ENCODE measurements at regions not wholly inside any gene's neighbourhood (a gene's known extent, or its start where the extent isn't known, plus 50 kb on each side); places are given as distances from the start of the nearest gene placed in this dataset.

DNA sequence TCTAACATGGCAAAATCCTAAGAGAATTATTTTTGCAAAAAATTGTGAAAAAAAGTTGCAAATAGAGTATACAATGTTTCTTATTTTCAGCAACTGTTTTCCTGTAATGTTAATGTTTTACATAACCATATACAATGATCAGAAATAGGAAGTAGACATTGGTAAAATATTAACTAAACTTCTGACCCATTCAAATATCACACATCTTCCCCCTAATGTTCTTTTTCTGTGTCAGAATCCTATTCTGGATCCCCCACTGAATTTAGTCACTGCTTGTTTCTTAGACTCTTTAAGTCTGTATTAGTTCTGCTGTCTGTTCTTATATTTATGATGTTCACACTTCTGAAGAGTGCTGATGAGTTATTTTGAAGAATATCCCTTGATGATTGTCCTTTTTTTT, 62.0 kb downstream of the HFE start:
- TF ChIP-seq CTCF (IDR thresholded peaks at IDR 0.05; ENCODE audit: insufficient read depth, low read length), result no peak
- DNase-seq (ENCODE audit: low read depth), result no peak
- no peak overlapping the region for H3K4me3 ChIP-seq (ENCODE audit: low read depth, low read length)

- no peak for DNase-seq (ENCODE audit: low read depth)
- no peak for TF ChIP-seq CTCF (IDR thresholded peaks at IDR 0.05; ENCODE audit: insufficient read depth, low read length)
- H3K4me3 ChIP-seq (ENCODE audit: low read depth, low read length), result no peak overlapping the region
These were observed 65.2 kb downstream of the HFE start for GRCh38 chr6:26152226-26153101.

DNA sequence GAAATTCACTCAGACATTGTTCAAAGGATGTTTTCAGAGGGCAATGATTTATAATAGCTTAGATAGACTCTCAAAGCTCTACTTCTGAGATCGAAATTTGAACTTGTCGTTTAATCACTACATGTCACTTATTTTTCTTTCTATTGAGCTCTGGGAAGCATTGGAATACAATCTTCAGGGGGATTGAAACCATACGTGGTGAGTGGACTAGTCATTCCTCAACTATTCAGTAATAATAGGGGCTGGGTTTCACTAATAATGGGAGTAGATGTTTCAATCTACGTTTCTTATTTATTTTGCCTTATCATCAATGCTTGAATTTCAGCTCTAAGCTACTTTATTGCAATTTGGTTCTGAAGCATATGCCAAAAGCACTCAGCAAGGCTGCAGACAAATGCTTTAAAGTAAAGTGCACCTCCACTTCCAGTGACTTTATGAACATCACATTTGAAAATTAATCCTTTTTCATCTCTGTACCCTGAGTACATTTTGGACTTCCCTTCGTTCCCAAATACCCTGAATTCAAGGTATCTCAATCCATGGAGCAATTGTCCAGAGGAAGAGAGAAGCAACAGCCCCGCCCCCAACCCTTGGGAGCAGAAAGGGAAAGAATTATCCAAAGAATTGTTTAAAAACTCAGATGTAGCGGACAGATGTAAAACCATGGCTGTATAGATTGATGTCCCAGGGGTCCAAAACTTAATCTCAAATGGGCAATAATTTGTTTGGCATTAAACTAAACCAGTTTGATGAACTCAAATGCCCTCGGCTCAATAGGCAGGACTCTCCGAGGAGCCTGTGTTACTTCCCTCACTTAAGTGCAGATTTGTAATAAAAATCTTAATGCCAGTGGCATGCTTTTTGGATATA, 68.1 kb downstream of the HFE start:
- TF ChIP-seq CTCF (IDR thresholded peaks at IDR 0.05; ENCODE audit: insufficient read depth, low read length), result no peak
- DNase-seq (ENCODE audit: low read depth), result peak; percentile 19
- H3K4me3 ChIP-seq (ENCODE audit: low read depth, low read length), result peak overlapping the region; percentile 81

- DNase-seq (ENCODE audit: low read depth), result peak; percentile 85
- peak overlapping the region; percentile 81 for H3K4me3 ChIP-seq (ENCODE audit: low read depth, low read length)
- no peak for TF ChIP-seq CTCF (IDR thresholded peaks at IDR 0.05; ENCODE audit: insufficient read depth, low read length)
These were observed 69.0 kb downstream of the HFE start for GRCh38 chr6:26156105-26156849.

GRCh38 chr6:26156850-26157250, 69.6 kb downstream of the HFE start:
- DNase-seq (ENCODE audit: low read depth), result peak; percentile 51
- peak overlapping the region; percentile 81 for H3K4me3 ChIP-seq (ENCODE audit: low read depth, low read length)
- TF ChIP-seq CTCF (IDR thresholded peaks at IDR 0.05; ENCODE audit: insufficient read depth, low read length), result no peak
